Naive thymus-derived CD8-positive, alpha-beta T cell (primary cell): ENCODE measurements at regions not wholly inside any gene's neighbourhood (a gene's known extent, or its start where the extent isn't known, plus 50 kb on each side); places are given as distances from the start of the nearest gene placed in this dataset.

Experiments used
- ATAC-seq, 2 donors: fragments of 150-1000 bp; cut with Tn5 transposase in 1 of 2; sonication (Bioruptor Pico), chemical (Tn5 transposase) in 1 of 2; 1 replicate in 1 of 2; 2 replicates in 1 of 2; pipeline ENCODE4 v1.10.0; 2021; ENCODE audit warnings: mild to moderate bottlenecking in 2 of 2, moderate library complexity in 2 of 2
- POLR2A ChIA-PET: fragments of 350-600 bp; sonication (Branson Sonifier 250); formaldehyde crosslinking; loops from one replicate; lab custom pipeline; 2021; ENCODE audit warnings: antibody characterized with exemption; lab: Charles Lee
- DNase-seq, 10 donors: peaks; one replicate each; pipeline versions ENCODE4 v3.0.0 to v3.0.0-alpha.2; 2020 to 2022
- H3K27ac Mint-ChIP-seq, 10 donors: one replicate each; pipeline ENCODE4 v1.8.0; 2020 to 2022; ENCODE audit warnings: mild to moderate bottlenecking in 10 of 10, mixed read lengths in 10 of 10, moderate library complexity in 4 of 10, inconsistent platforms in 1 of 10
- H3K27me3 Mint-ChIP-seq, 5 donors: one replicate each; pipeline ENCODE4 v1.8.0; 2021 to 2022; ENCODE audit warnings: mixed read lengths in 5 of 5
- H3K36me3 Mint-ChIP-seq, 3 donors: one replicate each; pipeline ENCODE4 v1.8.0; 2020 to 2022; ENCODE audit warnings: mixed read lengths in 3 of 3, mild to moderate bottlenecking in 2 of 3, inconsistent platforms in 1 of 3
- H3K4me1 Mint-ChIP-seq, 4 donors: one replicate each; pipeline ENCODE4 v1.8.0; 2021 to 2022; ENCODE audit warnings: mixed read lengths in 4 of 4
- H3K4me3 Mint-ChIP-seq, 10 donors: one replicate each; pipeline ENCODE4 v1.8.0; 2020 to 2022; ENCODE audit warnings: mild to moderate bottlenecking in 10 of 10, mixed read lengths in 10 of 10, moderate library complexity in 6 of 10, inconsistent platforms in 1 of 10
- H3K9me3 Mint-ChIP-seq, 9 donors: one replicate each; pipeline ENCODE4 v1.8.0; 2020 to 2022; ENCODE audit warnings: mixed read lengths in 9 of 9, mild to moderate bottlenecking in 3 of 9, inconsistent platforms in 1 of 9, moderate library complexity in 1 of 9

GRCh38 chr4:43264730-43265129 is 372.2 kb downstream of the GRXCR1 start:
- Mint-ChIP-seq H3K27ac (no peak overlapping the region), H3K27me3 (no peaks in the 10 kb centered on the region), H3K36me3 (no peaks in the 10 kb centered on the region), H3K9me3 (peaks cover 0 to 35% (median 10%) of the 10 kb centered on the region in 9 donors), H3K4me1 (no peaks in the 10 kb centered on the region), H3K4me3 (no peak overlapping the region)
- no peak for ATAC-seq
- no peak for DNase-seq
- POLR2A ChIA-PET: no interaction called here

- Mint-ChIP-seq H3K36me3 (no peaks in the 10 kb centered on the region), H3K4me1 (no peaks in the 10 kb centered on the region), H3K9me3 (peaks cover 0 to 19% (median 5%) of the 10 kb centered on the region in 9 donors), H3K4me3 (no peak overlapping the region), H3K27ac (no peak overlapping the region), H3K27me3 (no peaks in the 10 kb centered on the region)
- POLR2A ChIA-PET: no interaction called here
- ATAC-seq (no peak), DNase-seq (no peak)
Measured at GRCh38 chr4:43271946-43272345, 379.4 kb downstream of the GRXCR1 start.

- Mint-ChIP-seq H3K27ac (no peak overlapping the region), H3K27me3 (no peaks in the 10 kb centered on the region), H3K36me3 (no peaks in the 10 kb centered on the region), H3K4me3 (no peak overlapping the region), H3K4me1 (no peaks in the 10 kb centered on the region), H3K9me3 (peaks cover 0 to 19% (median 3%) of the 10 kb centered on the region in 9 donors)
- POLR2A ChIA-PET: no interaction called here
- ATAC-seq: no peak
- DNase-seq: no peak
Measured at GRCh38 chr4:43274376-43274775, 381.9 kb downstream of the GRXCR1 start.

GRCh38 chr4:43275779-43276178 is 383.3 kb downstream of the GRXCR1 start:
- DNase-seq (no peak), ATAC-seq (no peak)
- POLR2A ChIA-PET: no interaction called here
- Mint-ChIP-seq H3K27me3 (no peaks in the 10 kb centered on the region), H3K4me3 (no peak overlapping the region), H3K4me1 (no peaks in the 10 kb centered on the region), H3K9me3 (peaks cover 0 to 19% (median 3%) of the 10 kb centered on the region in 9 donors), H3K27ac (no peak overlapping the region), H3K36me3 (no peaks in the 10 kb centered on the region)

GRCh38 chr4:43276321-43276720 is 383.8 kb downstream of the GRXCR1 start:
- Mint-ChIP-seq H3K27me3 (no peaks in the 10 kb centered on the region), H3K36me3 (no peaks in the 10 kb centered on the region), H3K9me3 (peaks cover 0 to 16% (median 5%) of the 10 kb centered on the region in 9 donors), H3K4me3 (no peak overlapping the region), H3K27ac (no peak overlapping the region), H3K4me1 (no peaks in the 10 kb centered on the region)
- DNase-seq: no peak
- no peak for ATAC-seq
- POLR2A ChIA-PET: no interaction called here

- H3K36me3 Mint-ChIP-seq: no peaks in the 10 kb centered on the region
- DNase-seq: no peak
- no peaks in the 10 kb centered on the region for H3K4me1 Mint-ChIP-seq
- peaks cover 0 to 16% (median 5%) of the 10 kb centered on the region in 9 donors for H3K9me3 Mint-ChIP-seq
- H3K27me3 Mint-ChIP-seq: no peaks in the 10 kb centered on the region
- ATAC-seq: no peak
- no peak overlapping the region for H3K27ac Mint-ChIP-seq
- no peak overlapping the region for H3K4me3 Mint-ChIP-seq
- POLR2A ChIA-PET: no interaction called here
Measured at GRCh38 chr4:43277003-43277402, 384.5 kb downstream of the GRXCR1 start.

- Mint-ChIP-seq H3K36me3 (no peaks in the 10 kb centered on the region), H3K27me3 (no peaks in the 10 kb centered on the region), H3K4me1 (no peaks in the 10 kb centered on the region), H3K9me3 (peaks cover 0 to 28% (median 4%) of the 10 kb centered on the region in 9 donors), H3K27ac (no peak overlapping the region), H3K4me3 (no peak overlapping the region)
- DNase-seq (no peak), ATAC-seq (no peak)
- POLR2A ChIA-PET: no interaction called here
Measured at GRCh38 chr4:43282534-43282933, 390.0 kb downstream of the GRXCR1 start.

GRCh38 chr4:43286137-43286536 is 393.6 kb downstream of the GRXCR1 start:
- Mint-ChIP-seq H3K4me1 (no peaks in the 10 kb centered on the region), H3K4me3 (no peak overlapping the region), H3K9me3 (peaks cover 0 to 33% (median 7%) of the 10 kb centered on the region in 9 donors), H3K36me3 (no peaks in the 10 kb centered on the region), H3K27ac (no peak overlapping the region), H3K27me3 (no peaks in the 10 kb centered on the region)
- DNase-seq (no peak), ATAC-seq (no peak)
- POLR2A ChIA-PET: no interaction called here

GRCh38 chr4:43296946-43297528 is 404.5 kb downstream of the GRXCR1 start:
- Mint-ChIP-seq H3K27me3 (no peaks in the 10 kb centered on the region), H3K4me3 (no peak overlapping the region), H3K9me3 (peaks cover 0 to 29% (median 9%) of the 10 kb centered on the region in 9 donors), H3K27ac (no peak overlapping the region), H3K36me3 (no peaks in the 10 kb centered on the region), H3K4me1 (no peaks in the 10 kb centered on the region)
- no peak for ATAC-seq
- POLR2A ChIA-PET: no interaction called here
- DNase-seq: no peak

- Mint-ChIP-seq H3K36me3 (no peaks in the 10 kb centered on the region), H3K4me3 (no peak overlapping the region), H3K4me1 (no peaks in the 10 kb centered on the region), H3K27me3 (no peaks in the 10 kb centered on the region), H3K9me3 (peaks cover 0 to 19% (median 4%) of the 10 kb centered on the region in 9 donors), H3K27ac (no peak overlapping the region)
- ATAC-seq (no peak), DNase-seq (no peak)
- POLR2A ChIA-PET: no interaction called here
Measured at GRCh38 chr4:43316813-43317212, 424.3 kb downstream of the GRXCR1 start.

GRCh38 chr4:43325220-43325967 is 432.9 kb downstream of the GRXCR1 start:
- Mint-ChIP-seq H3K36me3 (no peaks in the 10 kb centered on the region), H3K27me3 (no peaks in the 10 kb centered on the region), H3K27ac (no peak overlapping the region), H3K9me3 (peaks cover 0 to 25% (median 0%) of the 10 kb centered on the region in 9 donors), H3K4me1 (no peaks in the 10 kb centered on the region), H3K4me3 (no peak overlapping the region)
- ATAC-seq (no peak), DNase-seq (no peak)
- POLR2A ChIA-PET: no interaction called here

- no peak overlapping the region for H3K27ac Mint-ChIP-seq
- POLR2A ChIA-PET: no interaction called here
- H3K27me3 Mint-ChIP-seq: no peaks in the 10 kb centered on the region
- H3K9me3 Mint-ChIP-seq: peaks cover 0 to 26% (median 0%) of the 10 kb centered on the region in 9 donors
- no peaks in the 10 kb centered on the region for H3K36me3 Mint-ChIP-seq
- DNase-seq: no peak
- H3K4me3 Mint-ChIP-seq: no peak overlapping the region
- no peak for ATAC-seq
- H3K4me1 Mint-ChIP-seq: no peaks in the 10 kb centered on the region
Measured at GRCh38 chr4:43330288-43330687, 437.8 kb downstream of the GRXCR1 start.

GRCh38 chr4:43331226-43332051 is 438.9 kb downstream of the GRXCR1 start:
- no peak overlapping the region for H3K4me3 Mint-ChIP-seq
- ATAC-seq: no peak
- POLR2A ChIA-PET: no interaction called here
- no peaks in the 10 kb centered on the region for H3K27me3 Mint-ChIP-seq
- H3K27ac Mint-ChIP-seq: no peak overlapping the region
- no peak for DNase-seq
- peaks cover 0 to 26% (median under 1%) of the 10 kb centered on the region in 9 donors for H3K9me3 Mint-ChIP-seq
- no peaks in the 10 kb centered on the region for H3K4me1 Mint-ChIP-seq
- H3K36me3 Mint-ChIP-seq: no peaks in the 10 kb centered on the region
